Stimulated activated CD8-positive, alpha-beta memory T cell treated with anti-CD3 and anti-CD28 coated beads, Interleukin-15, amount 100 ng/mL, for 24 hours (primary cell): ENCODE measurements at regions not wholly inside any gene's neighbourhood (a gene's known extent, or its start where the extent isn't known, plus 50 kb on each side); places are given as distances from the start of the nearest gene placed in this dataset.
"Not testable (repeated sequence)": the region's sequence is repeated elsewhere in the genome, so short reads cannot be mapped to it uniquely, and the experiment has no call there.

Experiments
- DNase-seq: peaks from one replicate; pipeline ENCODE4 v3.0.0-alpha.2; 2020; ENCODE audit warnings: low read depth

DNA sequence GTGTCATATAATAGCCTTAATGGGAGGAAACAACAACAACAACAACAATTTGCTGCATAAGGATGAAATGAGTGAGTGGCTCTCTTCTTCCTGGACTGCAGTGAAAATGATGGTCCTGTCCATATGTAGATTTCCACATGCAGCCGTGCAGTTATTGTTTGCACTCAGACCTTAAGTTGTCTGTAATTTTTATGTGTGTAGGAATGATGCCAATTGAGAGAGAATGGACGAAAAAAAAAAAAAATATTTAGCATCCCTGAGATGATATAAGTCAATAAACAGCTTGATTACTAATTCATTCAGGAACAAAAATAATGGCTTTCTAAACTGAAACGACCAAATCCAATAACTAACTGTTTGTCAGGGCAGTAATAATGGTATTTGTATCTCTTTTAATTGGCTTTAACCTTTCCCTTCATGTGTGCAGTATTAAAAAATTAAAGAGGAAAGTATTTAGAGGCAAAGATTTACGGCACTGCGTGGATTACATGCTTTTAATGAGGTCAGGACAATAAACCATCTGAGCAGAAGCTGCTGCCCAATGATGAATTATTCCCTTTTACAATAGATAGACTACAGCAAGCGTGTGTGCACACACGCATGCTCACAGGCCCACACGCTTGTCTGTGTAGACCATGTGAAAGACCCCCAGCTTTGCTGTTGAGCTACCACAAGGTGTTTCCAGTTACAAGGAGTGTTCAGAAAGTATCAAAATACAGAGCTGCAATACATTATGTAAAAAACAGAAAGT is 459.5 kb upstream of the WWC1 start:
- no peak for DNase-seq

DNA sequence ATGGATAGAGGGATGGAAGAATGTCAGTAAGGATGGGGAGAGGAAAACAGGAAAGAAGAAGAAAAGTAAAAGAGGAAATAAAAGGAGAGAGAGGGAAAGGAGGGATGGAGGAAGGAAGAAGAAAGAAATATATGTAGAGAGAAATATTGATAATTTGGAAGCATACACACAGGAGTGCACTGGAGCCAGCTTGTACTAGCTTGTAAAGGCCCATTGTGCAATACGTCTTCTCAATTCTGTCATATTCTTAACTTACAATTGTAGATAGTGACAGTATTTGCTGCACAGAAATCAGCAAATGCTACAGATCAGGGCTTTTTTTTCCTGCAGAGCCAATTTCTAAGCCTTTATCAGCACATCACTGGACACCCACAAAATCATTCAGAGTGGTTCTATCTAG is 458.8 kb upstream of the WWC1 start:
- DNase-seq, result no peak

DNA sequence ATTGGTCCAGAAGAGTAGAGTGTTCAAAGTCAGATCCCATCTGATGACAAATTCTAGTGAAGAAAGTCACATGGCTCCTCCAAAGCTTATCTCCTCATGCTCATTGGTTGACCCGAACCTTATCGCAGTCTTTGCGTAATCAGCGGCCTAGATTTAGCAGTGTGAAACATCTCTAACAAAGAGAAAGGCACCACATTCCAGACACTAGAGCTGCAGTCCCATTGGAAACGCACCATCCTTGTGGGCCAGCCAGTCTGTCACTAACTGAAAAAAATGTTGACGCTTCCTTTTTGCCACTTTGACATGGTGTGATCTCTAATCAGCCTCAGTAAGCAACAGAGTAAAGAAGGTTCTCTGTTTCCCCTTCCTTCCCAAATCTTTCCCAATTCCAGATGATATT is 458.0 kb upstream of the WWC1 start:
- no peak for DNase-seq

DNA sequence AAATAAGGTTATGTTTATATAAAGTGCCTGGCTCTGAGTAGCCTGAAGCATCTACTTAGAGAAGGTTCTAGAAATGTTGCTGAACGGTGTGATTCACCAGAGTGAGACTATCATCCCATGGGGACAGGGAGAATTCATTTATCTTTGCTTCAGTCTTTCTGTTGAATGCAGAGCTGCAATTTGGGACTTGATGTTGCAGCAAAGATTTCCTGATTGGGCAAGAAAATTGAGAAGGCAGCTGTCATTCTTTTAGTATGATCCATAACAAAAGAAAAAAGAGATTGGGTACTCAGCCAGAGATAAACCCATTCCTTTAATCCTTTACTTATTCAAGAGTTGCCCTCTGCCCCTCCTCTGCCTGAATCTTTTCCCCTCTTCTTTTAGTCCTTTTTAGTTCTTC is 456.3 kb upstream of the WWC1 start:
- DNase-seq, result no peak

DNA sequence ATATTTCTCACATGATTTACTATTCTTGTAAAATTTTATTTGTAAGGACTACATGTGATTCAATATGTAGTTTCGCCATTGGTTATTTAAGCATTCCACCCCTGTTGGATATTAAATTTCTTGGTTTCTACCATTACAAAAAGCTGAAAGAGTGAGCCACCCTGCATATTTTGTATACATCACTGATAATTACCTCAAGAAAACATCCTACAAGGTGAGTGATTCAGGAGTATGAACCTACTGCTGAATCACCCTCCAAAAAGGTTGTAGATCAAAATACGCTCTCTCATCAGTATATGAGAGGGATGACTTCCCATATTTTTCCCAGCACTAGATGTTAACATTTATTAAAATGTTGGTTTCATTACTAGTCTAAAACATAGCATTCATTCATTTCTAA is 454.3 kb upstream of the WWC1 start:
- DNase-seq, result no peak

DNA sequence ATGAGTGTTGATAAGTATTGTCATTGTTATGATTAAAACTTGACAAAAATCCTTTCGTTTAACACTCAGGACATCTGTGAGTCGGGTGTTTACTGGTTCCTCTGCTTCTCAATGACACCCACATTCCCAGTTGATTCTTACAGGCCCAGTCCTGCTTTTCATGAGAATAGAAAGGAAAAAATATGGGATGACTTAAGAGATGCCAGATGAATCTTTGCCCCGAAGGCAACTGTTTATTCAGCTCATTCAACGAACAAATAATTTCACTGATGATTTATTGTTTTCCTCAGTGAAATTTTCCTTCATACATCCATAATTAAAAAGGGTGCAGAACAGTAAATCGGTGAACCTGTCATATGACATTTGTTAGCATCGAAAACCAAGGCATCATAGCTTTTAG is 452.4 kb upstream of the WWC1 start:
- DNase-seq, result no peak

DNA sequence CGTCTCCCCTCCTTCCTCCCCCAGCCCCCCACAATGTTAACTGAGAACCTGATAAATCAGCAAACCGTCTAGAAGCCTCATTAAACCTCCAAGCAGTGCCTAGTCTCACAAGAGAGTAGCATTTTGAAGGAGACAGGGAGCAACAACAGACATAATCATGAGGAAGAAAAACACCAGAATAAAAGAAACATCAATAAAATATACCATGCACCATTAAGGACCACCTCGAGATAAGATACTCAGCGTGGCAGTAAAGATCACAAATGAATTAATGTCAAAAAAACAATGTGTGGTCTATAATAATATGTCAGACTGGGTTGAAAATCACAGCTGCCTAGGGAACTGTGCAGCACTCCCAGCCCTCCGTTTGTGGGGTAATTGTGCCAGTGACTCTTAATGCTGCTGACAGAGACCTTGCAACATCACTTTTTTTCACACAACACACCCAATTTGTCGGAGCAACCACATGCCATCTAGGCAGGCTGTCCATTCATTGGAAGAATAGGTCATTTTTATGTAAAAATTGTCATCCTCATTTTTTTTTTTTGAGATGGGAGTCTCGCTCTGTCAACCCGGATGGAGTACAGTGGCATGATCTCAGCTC is 450.8 kb upstream of the WWC1 start:
- DNase-seq, result no peak

DNA sequence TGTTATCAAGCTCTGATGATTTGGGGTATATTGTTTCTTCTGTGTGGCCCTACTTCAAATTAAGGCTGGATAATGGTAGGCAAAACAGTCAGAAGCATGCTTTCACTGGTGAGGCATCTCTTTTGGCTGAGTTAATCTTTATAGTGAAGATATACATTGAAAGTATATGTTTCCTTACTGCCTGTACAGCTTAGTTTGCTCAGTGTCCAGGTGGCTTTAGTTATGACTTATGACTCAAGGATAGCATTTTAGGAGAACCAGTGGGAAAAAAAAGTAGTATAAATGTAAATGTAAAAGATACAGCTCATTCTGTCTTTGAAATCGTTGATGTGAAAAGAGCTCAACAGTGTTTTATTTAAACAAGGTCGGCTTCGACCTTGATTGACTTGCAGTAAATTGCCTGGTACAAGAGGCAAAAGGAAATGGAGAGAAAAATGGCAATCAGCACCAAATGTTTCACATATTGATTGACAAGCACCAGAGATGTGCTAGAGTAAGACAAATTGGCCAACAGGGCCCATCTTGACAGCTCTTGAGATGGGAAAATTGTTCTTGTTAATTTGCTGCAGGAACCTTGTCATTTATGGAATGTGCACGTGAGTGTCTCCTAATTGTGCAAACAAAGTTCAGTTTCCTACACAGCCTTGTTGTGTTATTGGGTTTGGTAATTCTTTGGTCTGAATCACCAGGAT is 447.4 kb upstream of the WWC1 start:
- no peak for DNase-seq

DNA sequence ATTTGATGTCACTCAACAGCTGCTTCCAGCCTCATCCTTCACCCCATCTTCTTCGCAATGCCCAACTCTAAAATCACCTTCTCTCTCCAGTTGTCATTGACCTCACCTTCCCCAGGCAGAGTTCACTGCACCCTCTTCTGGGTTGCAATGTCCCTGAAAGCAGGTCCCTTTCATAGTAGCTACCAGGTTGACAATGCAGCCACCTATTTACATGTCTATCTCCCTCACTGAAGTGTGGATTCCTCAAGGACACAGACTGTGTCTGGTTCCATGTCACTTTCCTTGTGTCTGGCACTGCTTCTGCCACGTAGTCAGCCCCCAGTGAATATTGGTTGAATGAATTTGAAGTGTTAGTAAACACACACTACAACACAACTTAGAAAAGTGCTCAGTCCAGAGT is 445.5 kb upstream of the WWC1 start:
- no peak for DNase-seq

DNA sequence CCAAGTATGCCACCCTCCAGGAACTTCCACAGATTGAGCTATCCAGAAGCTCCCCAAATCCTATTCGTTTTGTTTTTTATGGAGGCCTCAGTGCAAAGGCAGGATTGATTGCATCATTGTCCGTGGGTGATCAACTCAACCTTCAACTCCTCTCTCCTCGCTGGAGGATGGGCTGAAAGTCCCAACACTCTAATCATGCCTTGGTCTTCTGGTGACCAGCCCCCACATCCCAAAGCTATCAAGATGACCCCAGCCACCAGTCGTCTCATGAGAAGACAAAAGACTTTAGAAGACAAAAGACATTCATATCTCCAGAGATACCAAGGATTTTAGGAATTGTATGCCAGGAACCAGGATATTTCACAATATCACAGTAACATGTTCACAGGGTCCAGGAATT is 441.6 kb upstream of the WWC1 start:
- DNase-seq, result no peak

DNA sequence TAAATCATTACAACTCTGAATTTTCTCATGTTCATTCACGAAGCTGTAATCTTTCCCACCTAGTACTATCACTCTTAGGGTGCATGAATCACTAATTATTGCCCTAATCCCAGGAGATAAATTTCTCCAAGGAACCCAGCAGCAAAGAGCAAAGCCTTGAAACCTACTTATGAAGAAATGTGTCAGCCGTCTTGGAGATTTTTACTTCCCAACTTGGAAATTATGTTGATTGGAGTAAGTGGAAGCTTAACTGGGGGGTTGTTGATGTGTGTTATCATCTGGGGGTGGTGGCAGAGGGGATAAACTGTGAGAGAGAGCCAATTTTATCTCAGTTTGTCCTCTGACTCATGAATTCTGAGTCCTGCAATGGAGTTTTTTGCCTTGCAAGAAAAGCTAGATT is 440.5 kb upstream of the WWC1 start:
- no peak for DNase-seq

DNA sequence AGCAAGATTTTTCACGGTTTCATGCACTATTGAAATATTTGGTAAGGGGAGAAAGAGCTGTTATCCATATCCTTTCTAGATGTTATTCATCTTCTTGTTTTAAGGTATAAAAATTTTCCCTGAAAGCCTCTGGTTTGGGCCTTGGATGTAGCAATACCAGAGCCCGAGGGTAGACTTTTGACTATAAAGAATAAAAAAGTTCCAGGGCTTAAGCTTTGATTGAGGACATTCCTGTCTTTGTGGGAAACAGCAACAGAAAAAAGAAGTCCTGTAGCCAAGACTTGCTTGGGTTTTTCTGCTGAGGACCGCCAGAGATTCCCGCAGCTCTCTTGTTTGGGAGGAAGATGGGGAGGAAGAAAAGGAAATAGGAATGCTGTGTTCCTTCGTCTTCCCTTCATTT is 440.0 kb upstream of the WWC1 start:
- DNase-seq, result no peak

DNA sequence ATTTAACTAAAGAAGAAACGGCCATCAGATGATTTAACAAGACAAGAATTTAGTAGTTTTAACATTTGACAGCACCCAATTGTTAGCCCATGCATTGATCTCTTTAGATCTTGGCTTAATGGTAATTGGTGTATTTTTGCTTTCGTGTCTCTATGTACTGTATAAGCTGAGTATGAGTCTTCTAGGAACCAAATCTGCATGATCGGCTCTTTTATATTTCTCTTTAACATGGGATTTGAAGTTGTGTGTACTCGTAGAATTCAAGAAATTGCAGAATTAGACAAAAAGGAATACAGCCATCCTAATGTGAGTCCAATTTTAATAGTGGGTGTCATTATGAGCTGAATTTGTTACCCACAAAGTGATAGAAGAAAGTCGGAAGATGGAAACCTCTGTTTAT is 438.9 kb upstream of the WWC1 start:
- no peak for DNase-seq

DNA sequence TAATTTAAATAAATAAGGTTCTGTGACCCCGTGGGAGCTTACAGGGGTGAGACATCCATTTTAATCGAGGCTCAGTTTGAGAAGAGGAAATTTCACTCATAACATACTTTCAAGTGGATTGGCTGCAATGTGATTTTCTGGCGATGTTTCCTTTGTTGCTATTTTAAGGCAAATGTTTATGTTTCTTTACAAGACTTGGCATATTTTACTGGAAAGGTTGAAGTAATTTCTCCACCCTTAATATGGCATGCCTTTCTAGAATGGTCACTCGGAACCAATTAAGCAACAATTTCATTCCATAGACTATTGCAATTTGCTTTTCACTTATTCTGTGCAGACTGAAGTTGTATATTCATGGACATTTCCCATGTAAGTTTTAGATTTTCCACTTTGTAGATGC is 438.0 kb upstream of the WWC1 start:
- no peak for DNase-seq

DNA sequence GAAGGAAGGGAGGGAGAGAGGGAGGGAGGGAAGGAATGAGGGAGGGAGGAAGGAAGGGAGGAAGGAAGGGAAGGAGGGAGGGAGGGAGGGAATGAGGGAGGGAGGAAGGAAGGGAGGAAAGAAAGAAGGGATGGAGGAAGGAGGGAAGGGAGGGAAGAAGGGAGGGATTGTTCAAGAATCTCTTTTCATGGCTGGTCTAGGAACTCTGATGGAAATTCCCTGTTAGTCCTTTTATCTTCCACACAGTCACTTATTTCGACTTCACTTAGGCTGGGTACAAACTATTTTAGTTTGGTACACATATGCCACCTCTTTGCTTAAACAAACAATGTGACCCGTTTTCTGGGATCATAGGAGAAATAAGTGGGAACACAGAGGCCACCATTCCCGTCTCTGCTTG is 435.6 kb upstream of the WWC1 start:
- DNase-seq, result no peak

DNA sequence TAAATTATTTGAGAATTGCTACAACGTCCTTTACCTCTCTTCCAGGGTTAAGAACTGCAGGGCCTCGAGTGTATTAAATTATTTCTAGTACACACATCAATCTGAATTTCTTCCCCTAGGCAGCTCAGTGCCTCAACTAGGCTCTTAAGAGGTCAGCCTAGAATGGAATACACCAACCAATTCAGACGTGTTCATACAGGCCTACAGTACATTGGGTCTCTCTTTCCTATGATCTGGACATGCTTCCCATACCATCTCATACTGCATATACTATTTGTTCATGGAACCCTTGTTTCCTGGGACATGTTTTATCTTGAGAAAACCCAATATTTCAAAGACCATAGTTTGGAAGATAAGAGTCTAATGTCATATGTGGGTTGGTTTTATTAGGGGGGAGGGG is 434.1 kb upstream of the WWC1 start:
- no peak for DNase-seq

DNA sequence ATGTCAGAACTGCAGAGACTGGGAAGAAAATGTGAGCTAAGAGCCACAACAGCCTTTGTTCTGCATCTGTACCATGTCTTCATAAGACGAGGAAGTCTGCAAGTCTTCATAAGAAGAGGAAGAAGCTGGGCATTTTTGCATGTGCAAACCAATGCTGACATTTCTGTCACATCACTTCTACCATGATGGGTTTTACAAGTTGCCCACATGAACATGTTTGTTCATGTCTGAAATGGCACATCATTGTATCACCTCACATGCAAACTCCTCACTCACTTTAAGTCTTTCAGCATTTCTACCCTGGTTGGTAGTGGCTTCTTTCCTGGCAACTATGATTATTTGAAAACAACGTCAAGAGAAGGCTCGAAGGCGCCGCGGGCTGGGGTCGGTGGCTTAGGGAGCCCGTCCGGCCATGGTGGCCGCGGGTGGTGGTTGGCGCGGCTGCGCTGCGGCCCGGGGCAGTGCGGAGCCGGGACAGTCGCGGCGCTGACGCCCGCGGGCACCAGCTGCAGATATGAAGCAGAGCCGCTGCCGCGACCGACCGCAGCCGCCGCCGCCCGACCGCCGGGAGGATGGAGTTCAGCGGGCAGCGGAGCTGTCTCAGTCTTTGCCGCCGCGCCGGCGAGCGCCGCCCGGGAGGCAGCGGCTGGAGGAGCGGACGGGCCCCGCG is 433.1 kb upstream of the WWC1 start:
- not testable (repeated sequence) for DNase-seq

DNA sequence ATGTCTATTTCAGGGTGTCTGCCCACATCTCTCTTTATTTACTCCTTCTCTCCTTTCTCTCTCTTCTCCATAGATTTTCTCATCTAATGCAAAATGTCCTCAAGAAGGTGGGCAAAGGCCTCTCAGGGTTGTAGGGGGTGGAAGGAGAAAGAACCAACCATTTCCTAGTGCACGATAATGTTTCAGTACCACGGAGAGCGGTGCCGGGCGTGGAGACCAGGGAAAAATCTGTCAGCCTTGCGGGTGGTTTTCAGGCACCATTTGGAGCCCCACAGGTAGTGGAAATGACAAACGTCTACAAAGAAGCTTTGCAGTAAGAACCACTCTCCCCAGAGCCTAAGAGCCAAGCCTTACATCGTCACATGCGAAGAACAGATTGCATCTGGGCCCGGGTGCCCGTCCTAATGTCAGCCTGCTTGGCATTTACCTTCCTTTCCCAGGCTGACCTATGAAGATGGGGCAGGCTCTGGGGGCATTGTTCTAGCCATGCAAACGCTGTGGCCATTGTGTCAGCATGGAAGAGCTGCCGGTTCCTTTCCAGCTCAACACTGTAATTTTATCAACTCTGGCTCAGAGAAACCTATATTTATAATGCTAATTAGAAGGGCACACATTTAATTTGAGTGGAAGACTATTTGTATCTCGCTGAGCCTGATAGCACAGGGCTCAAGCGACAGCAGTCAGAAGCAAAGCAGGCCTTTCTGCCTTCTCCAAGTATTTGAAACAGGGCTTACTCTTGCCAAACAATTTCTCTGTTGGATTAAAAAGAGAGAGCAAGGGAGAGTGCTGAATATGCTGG is 430.1 kb upstream of the WWC1 start:
- no peak for DNase-seq

DNA sequence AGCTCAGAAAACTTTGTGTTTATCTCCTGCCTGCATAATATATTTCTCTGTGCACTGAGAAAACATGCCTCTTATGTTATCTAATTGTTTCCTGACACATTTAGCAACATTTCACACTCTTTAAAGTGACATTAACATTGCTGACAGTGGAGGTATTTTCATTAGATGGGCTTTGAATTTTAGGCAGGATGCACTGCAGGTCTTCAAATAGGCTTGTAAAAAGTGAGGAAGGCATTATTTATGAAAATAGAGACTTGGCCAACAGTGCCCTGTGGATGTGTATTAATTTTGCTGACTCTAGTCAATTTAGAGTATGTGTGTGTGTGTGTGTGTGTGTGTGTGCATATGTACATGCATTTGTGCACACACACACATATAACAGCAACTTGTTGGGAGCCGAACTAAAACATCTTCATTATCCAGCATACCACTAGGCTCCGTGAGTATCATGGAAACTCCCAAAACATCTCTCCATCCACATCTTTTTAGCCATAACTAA is 429.5 kb upstream of the WWC1 start:
- no peak for DNase-seq

DNA sequence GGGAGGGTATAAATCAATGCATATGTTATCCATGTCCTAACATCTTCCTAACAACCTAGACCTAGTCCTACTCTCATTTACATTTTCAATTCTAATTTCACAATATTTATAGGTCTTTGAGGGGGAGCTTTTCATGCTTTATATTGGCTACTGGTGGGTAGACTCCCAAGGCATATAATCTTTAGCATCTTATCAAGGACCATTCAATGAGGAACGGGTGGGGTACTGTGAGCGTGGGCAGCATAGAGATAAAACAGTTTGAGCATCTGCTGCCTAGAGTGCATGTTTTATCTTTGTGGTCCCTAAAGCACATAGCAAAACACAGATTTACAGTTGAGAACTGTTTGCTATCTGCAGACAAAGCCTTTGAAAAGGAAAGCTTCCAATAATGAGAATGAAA is 427.6 kb upstream of the WWC1 start:
- DNase-seq, result no peak

DNA sequence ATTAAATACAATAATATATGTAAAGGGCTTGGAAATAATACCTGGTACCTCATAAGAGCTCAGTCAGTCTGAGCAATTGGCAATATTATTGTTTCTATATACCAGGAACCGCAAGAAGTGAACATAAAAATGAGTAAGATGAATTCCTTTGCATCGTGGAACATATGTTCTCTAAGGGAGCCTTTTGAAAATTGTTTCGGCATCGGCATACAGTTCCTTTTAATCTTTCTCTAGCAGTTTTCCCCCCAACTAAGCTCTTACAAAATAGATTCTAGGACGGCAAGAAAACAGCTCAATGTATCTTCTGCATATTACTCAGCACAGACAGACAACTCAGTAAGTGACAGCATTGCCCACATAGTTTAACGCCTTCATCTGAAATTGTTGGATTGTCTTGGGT is 426.6 kb upstream of the WWC1 start:
- no peak for DNase-seq

DNA sequence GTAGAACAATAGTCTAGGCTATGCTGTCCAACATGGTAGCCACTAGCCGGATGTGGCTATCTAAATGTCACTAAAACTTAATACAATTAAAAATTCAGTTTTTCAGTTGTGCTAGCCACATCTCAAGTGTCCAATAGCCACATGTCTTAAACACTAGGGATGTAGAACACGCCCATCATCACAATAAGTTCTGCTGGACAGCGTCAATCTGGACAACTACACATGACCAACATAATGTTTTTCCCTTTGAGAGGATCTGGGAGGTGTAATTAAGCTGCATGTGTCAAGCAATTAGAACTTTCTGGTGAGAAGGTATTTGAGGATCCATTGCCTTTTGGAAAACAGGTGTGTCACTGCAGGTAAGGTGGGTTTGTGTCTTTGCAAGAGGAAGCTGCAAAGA is 424.6 kb upstream of the WWC1 start:
- DNase-seq, result no peak
